GM08714 (cell line): ENCODE measurements at regions not wholly inside any gene's neighbourhood (a gene's known extent, or its start where the extent isn't known, plus 50 kb on each side); places are given as distances from the start of the nearest gene placed in this dataset.
"Not testable (repeated sequence)": the region's sequence is repeated elsewhere in the genome, so short reads cannot be mapped to it uniquely, and the experiment has no call there.

Experiments
- H3K4me3 ChIP-seq: fragments of 200-500 bp; sonication (Bioruptor generic); 2 replicates; pipeline ENCODE4 v1.5.1; 2014; ENCODE audit warnings: mild to moderate bottlenecking, low read length, inconsistent platforms

- H3K4me3 ChIP-seq = not testable (repeated sequence)
These were observed 198.5 kb upstream of the IRF2BP2 start for GRCh38 chr1:234808459-234808858.

GRCh38 chr1:234807705-234808104 is 197.7 kb upstream of the IRF2BP2 start:
- H3K4me3 ChIP-seq = not testable (repeated sequence)

GRCh38 chr1:234802586-234802985 is 192.6 kb upstream of the IRF2BP2 start:
- not testable (repeated sequence) for H3K4me3 ChIP-seq

- H3K4me3 ChIP-seq = not testable (repeated sequence)
These were observed 191.7 kb upstream of the IRF2BP2 start for GRCh38 chr1:234801636-234802035.

- not testable (repeated sequence) for H3K4me3 ChIP-seq
These were observed 191.2 kb upstream of the IRF2BP2 start for GRCh38 chr1:234801147-234801546.

GRCh38 chr1:234800563-234800962 is 190.6 kb upstream of the IRF2BP2 start:
- H3K4me3 ChIP-seq = not testable (repeated sequence)

- not testable (repeated sequence) for H3K4me3 ChIP-seq
These were observed 189.2 kb upstream of the IRF2BP2 start for GRCh38 chr1:234799021-234799689.

GRCh38 chr1:234797216-234797615 is 187.2 kb upstream of the IRF2BP2 start:
- H3K4me3 ChIP-seq = not testable (repeated sequence)

- H3K4me3 ChIP-seq = not testable (repeated sequence)
These were observed 186.4 kb upstream of the IRF2BP2 start for GRCh38 chr1:234796438-234796792.

GRCh38 chr1:234795711-234796437 is 185.9 kb upstream of the IRF2BP2 start:
- not testable (repeated sequence) for H3K4me3 ChIP-seq

GRCh38 chr1:234795007-234795406 is 185.0 kb upstream of the IRF2BP2 start:
- H3K4me3 ChIP-seq = not testable (repeated sequence)

GRCh38 chr1:234794452-234794851 is 184.5 kb upstream of the IRF2BP2 start:
- not testable (repeated sequence) for H3K4me3 ChIP-seq

- not testable (repeated sequence) for H3K4me3 ChIP-seq
These were observed 183.9 kb upstream of the IRF2BP2 start for GRCh38 chr1:234793924-234794323.

- not testable (repeated sequence) for H3K4me3 ChIP-seq
These were observed 182.4 kb upstream of the IRF2BP2 start for GRCh38 chr1:234792221-234792864.

- H3K4me3 ChIP-seq = not testable (repeated sequence)
These were observed 181.6 kb upstream of the IRF2BP2 start for GRCh38 chr1:234791615-234792014.

GRCh38 chr1:234790333-234790732 is 180.4 kb upstream of the IRF2BP2 start:
- not testable (repeated sequence) for H3K4me3 ChIP-seq

GRCh38 chr1:234787011-234787584 is 177.1 kb upstream of the IRF2BP2 start:
- H3K4me3 ChIP-seq = not testable (repeated sequence)

- not testable (repeated sequence) for H3K4me3 ChIP-seq
These were observed 175.9 kb upstream of the IRF2BP2 start for GRCh38 chr1:234785922-234786321.

GRCh38 chr1:234785471-234785919 is 175.5 kb upstream of the IRF2BP2 start:
- H3K4me3 ChIP-seq = not testable (repeated sequence)

GRCh38 chr1:234784108-234784507 is 174.1 kb upstream of the IRF2BP2 start:
- not testable (repeated sequence) for H3K4me3 ChIP-seq
